BJ (cell line): ENCODE measurements at regions not wholly inside any gene's neighbourhood (a gene's known extent, or its start where the extent isn't known, plus 50 kb on each side); places are given as distances from the start of the nearest gene placed in this dataset.

ENCODE experiments used
- CTCF ChIA-PET: fragments of 350-600 bp; formaldehyde crosslinking; extraction: SDS; loops from one replicate; lab custom pipeline; 2021; ENCODE audit warnings: antibody characterized with exemption, inconsistent platforms; lab: Yijun Ruan, JAX
- POLR2A ChIA-PET: fragments of 300-600 bp; sonication (Branson Sonifier 250); formaldehyde crosslinking; extraction: SDS; loops from one replicate; lab custom pipeline; 2021; ENCODE audit warnings: antibody characterized with exemption; lab: Charles Lee
- DNase-seq: peaks from one replicate; pipeline ENCODE4 v3.0.0-alpha.2; 2011; ENCODE audit warnings: low read depth
- H3K27me3 ChIP-seq: 2 replicates; pipeline ENCODE4 v1.6.0; 2011; ENCODE audit warnings: low read length; ENCODE audit not compliant: control insufficient read depth, insufficient read depth
- H3K36me3 ChIP-seq: 2 replicates; pipeline ENCODE4 v1.5.1; 2011; ENCODE audit warnings: low read length; ENCODE audit not compliant: control insufficient read depth, insufficient read depth
- H3K4me3 ChIP-seq: 2 replicates; pipeline ENCODE4 v1.5.1; 2011; ENCODE audit warnings: low read depth, mild to moderate bottlenecking, control low read depth, low read length
- TF ChIP-seq, protein P1 (sequence below): IDR thresholded peaks from 2 replicates; pipeline ENCODE4 v1.5.1; 2011; ENCODE audit warnings: low read depth, mild to moderate bottlenecking, control low read depth, inconsistent platforms, low read length, moderate library complexity; ENCODE audit not compliant: insufficient read depth

DNA sequence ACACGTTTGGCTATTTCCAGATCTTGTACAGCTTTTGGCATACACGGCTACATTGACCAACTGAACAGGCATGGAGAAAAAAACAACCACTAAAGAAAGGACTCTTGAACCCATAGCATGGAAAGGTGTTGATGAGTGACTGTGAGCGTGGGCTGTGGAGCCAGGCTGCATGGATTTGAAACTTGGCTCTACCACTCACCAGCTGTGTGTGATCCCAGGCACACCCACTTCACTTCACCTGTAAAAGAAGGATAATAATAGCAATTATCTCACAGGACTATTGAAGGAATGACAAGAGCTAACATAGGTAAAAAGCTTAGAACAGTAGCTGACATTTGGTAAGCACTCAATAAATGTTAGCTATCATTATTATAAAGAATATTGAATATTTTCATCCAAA lies 301.7 kb upstream of the CPEB2 start:
- ChIA-PET POLR2A (no interaction called here), CTCF (interaction anchor here (1.6 kb wide), 1 partner anchor 12 kb away, joined by 3 read pairs; no protein-coding TSS in a partner anchor)
- no peak for DNase-seq
- H3K4me3 ChIP-seq, result no peak overlapping the region
- TF ChIP-seq, protein P1, sequence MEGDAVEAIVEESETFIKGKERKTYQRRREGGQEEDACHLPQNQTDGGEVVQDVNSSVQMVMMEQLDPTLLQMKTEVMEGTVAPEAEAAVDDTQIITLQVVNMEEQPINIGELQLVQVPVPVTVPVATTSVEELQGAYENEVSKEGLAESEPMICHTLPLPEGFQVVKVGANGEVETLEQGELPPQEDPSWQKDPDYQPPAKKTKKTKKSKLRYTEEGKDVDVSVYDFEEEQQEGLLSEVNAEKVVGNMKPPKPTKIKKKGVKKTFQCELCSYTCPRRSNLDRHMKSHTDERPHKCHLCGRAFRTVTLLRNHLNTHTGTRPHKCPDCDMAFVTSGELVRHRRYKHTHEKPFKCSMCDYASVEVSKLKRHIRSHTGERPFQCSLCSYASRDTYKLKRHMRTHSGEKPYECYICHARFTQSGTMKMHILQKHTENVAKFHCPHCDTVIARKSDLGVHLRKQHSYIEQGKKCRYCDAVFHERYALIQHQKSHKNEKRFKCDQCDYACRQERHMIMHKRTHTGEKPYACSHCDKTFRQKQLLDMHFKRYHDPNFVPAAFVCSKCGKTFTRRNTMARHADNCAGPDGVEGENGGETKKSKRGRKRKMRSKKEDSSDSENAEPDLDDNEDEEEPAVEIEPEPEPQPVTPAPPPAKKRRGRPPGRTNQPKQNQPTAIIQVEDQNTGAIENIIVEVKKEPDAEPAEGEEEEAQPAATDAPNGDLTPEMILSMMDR, result no peak
- H3K27me3 ChIP-seq, result no peaks in the 10 kb centered on the region
- H3K36me3 ChIP-seq, result no peaks in the 10 kb centered on the region

DNA sequence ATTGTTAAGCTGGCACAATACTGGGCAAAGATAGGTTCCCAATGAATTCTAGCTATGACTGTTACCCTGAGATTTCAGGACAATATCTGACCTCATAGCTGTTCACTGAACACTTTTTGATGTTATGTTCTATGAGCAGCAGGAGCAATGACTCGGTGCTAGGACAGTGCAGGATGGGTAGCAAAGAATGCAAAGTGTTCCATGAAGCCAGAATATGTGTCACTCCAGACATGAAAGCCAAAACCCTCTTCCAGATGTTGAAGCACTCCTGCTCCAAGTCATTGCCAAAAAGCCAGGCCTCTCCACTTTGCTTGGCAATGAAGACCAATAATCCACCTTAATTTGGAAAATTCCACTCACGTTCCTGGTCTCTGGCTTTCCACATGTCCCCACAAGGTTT lies 300.9 kb upstream of the CPEB2 start:
- ChIA-PET CTCF (interaction anchor here (1.6 kb wide), 1 partner anchor 13 kb away, joined by 3 read pairs; no protein-coding TSS in a partner anchor), POLR2A (no interaction called here)
- no peak for DNase-seq
- H3K27me3 ChIP-seq, result no peaks in the 10 kb centered on the region
- H3K4me3 ChIP-seq, result no peak overlapping the region
- no peaks in the 10 kb centered on the region for H3K36me3 ChIP-seq
- TF ChIP-seq, protein P1, result no peak

DNA sequence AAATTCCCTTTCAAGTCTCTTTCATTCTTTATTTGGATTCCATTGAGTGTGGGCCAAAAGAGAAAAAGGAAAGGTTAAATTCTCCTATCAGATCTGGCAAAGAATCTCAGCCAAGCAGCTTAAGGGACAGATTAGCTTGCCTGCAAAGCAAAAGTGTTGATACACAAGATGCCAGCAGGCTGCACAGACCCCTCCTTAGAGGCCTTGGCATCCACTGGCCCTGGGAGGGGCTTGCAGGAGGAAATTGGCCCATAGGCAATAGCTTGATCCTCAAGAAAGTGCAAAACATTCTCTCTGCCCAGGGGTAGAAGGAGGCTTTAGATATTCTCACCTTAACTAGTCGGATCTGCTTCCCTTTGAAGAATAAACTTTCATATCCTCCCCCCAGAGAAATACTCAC lies 300.4 kb upstream of the CPEB2 start:
- Histone ChIP-seq H3K36me3 (no peaks in the 10 kb centered on the region), H3K4me3 (no peak overlapping the region), H3K27me3 (no peaks in the 10 kb centered on the region)
- ChIA-PET POLR2A (no interaction called here), CTCF (no interaction called here)
- TF ChIP-seq, protein P1, result no peak
- DNase-seq, result no peak

DNA sequence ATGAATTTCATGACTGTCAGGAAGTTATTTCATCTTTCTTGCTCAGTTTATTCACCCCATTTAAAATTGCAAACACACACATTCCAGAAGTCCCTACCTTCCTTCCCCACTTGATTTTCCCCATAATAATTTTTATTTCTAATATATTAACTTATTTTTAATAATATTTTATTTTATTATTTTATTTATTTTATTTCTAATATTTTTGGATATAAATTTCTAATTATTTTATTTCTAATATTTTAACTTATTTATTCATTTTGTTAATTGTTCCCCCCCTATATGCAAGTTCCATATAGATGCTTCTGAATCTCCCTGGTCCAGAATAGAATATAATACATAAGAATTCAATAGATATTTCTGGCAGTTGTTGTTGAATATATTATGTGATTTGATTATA lies 293.7 kb upstream of the CPEB2 start:
- ChIA-PET POLR2A (no interaction called here), CTCF (no interaction called here)
- Histone ChIP-seq H3K4me3 (no peak overlapping the region), H3K36me3 (no peaks in the 10 kb centered on the region), H3K27me3 (no peaks in the 10 kb centered on the region)
- TF ChIP-seq, protein P1, result no peak
- no peak for DNase-seq

DNA sequence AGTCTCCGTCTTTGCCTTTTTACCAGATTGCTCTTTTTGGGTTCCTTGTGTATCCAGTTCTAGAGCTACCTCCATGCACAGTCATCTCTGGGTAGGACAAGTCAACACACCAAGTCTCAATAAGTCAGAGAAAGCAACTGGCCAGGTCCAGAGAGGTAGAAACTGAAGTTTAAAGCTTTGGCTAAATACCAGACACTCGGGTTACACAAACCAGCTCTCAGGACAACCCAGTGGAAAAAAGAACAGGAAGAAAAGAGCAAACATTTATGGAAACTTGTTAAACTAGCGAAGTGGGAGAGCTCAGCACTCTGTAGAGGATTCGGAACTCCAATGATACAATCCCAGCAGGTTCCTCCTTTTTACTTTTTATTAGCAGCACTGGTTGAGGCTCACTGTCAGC lies 291.0 kb upstream of the CPEB2 start:
- POLR2A ChIA-PET, result no interaction called here
- Histone ChIP-seq H3K36me3 (no peaks in the 10 kb centered on the region), H3K4me3 (no peak overlapping the region), H3K27me3 (no peaks in the 10 kb centered on the region)
- CTCF ChIA-PET, result no interaction called here
- DNase-seq, result no peak
- TF ChIP-seq, protein P1, result no peak
